HG02759 (cell line): ENCODE measurements at regions not wholly inside any gene's neighbourhood (a gene's known extent, or its start where the extent isn't known, plus 50 kb on each side); places are given as distances from the start of the nearest gene placed in this dataset.
A peak's percentile ranks its signal among the peaks of the same experiment; 100 is the strongest.

ENCODE experiments used
- ATAC-seq: cut with Tn5 transposase; IDR thresholded peaks from one replicate; pipeline ENCODE4 v1.9.1; 2021; ENCODE audit warnings: mild to moderate bottlenecking, moderate library complexity; ENCODE audit not compliant: unreplicated experiment

GRCh38 chr5:116363780-116364179, 210.8 kb downstream of the SEMA6A start:
- ATAC-seq: no peak

GRCh38 chr5:116361979-116362577, 212.5 kb downstream of the SEMA6A start:
- ATAC-seq: no peak

GRCh38 chr5:116361171-116361967, 213.3 kb downstream of the SEMA6A start:
- no peak for ATAC-seq

GRCh38 chr5:116360008-116360853, 214.4 kb downstream of the SEMA6A start:
- no peak for ATAC-seq

GRCh38 chr5:116359592-116359991, 215.0 kb downstream of the SEMA6A start:
- no peak for ATAC-seq

- ATAC-seq: peak; percentile 97
Measured at GRCh38 chr5:116358911-116359418, 215.7 kb downstream of the SEMA6A start.

GRCh38 chr5:116358015-116358523, 216.6 kb downstream of the SEMA6A start:
- ATAC-seq: no peak

- no peak for ATAC-seq
Measured at GRCh38 chr5:116355819-116356601, 218.6 kb downstream of the SEMA6A start.

GRCh38 chr5:116354699-116355098, 219.9 kb downstream of the SEMA6A start:
- no peak for ATAC-seq

GRCh38 chr5:116347657-116348056, 227.0 kb downstream of the SEMA6A start:
- no peak for ATAC-seq

GRCh38 chr5:116343961-116344360, 230.7 kb downstream of the SEMA6A start:
- ATAC-seq: no peak
